ENCODE measurements at regions not wholly inside any gene's neighbourhood (a gene's known extent, or its start where the extent isn't known, plus 50 kb on each side); places are given as distances from the start of the nearest gene placed in this dataset.

DNA sequence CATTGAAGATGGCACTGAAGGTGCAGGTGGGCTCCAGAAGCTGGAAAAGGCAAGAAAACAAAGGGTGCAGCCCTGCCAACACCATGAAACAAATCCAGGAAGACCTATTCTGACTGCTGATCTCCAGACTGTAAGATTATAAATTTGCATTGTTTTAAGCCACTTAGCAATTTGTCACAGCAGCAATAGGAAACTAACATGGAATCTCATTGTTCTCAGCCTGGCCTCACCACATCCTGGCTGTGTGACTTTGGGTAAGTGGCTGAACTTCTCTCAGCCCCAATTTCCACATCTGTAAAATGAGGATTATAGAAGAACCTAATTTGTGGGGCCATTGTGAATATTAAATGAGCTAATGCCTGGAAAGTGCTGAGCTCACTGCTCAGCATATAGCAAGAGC lies 160.4 kb upstream of the MAFB start:
- H3K36me3 Mint-ChIP-seq (ENCODE audit: insufficient read depth) = no peaks in the 10 kb centered on the region
- H3K4me3 Mint-ChIP-seq = no peak overlapping the region
- peaks cover 2% of the 10 kb centered on the region for H3K27me3 Mint-ChIP-seq
- H3K4me1 Mint-ChIP-seq = peaks cover 8% of the 10 kb centered on the region
- H3K27ac Mint-ChIP-seq (ENCODE audit: low read depth) = no peak overlapping the region
- H3K9me3 Mint-ChIP-seq = no peaks in the 10 kb centered on the region
- no peak for DNase-seq (ENCODE audit: low spot score in 2 of 2)
- no peak for ATAC-seq (replicated peaks; ENCODE audit: extremely low read depth, poor library complexity, severe bottlenecking)

DNA sequence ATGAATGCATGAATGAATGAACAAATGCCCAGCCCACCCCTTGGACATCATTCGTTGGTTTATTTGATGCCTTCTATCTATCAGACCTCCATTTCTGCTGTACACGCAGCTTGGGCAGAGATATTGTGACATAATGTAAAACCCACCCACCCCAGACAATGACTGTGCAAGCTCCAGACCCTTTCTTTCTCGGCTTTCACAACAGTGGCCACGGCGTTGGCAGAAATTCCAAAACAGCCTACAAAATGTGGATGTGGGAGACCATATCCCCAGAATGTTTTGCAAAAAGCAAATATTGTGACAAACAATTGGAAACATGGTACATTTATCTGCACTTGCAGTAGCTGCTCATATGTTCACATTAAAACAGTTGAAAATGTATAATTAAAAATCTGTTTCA lies 162.0 kb upstream of the MAFB start:
- Mint-ChIP-seq H3K4me3 (no peak overlapping the region), H3K4me1 (peaks cover 8% of the 10 kb centered on the region), H3K36me3 (ENCODE audit: insufficient read depth) (no peaks in the 10 kb centered on the region), H3K27me3 (no peaks in the 10 kb centered on the region), H3K9me3 (no peaks in the 10 kb centered on the region), H3K27ac (ENCODE audit: low read depth) (no peak overlapping the region)
- no peak for ATAC-seq (replicated peaks; ENCODE audit: extremely low read depth, poor library complexity, severe bottlenecking)
- no peak for DNase-seq (ENCODE audit: low spot score in 2 of 2)

DNA sequence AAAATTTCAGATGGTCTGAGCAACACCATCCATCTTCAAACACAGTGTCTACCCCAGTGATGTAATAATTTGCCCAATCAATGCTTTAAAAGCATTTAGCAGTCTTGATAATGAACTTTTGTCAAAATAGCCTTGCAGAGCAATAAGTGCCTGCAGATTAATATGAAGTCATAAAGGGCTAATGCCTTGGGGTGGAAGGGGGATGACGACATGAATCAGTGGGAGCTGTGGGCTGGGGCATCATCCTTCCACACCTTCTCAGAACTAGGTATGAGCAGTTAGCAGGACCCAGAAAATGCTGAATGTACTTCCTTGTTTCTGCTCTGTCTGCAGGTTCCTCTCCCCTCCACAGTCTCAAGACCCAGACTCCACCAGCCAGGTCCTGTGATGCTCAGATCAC lies 166.2 kb upstream of the MAFB start:
- no peaks in the 10 kb centered on the region for H3K27me3 Mint-ChIP-seq
- H3K27ac Mint-ChIP-seq (ENCODE audit: low read depth) = no peak overlapping the region
- no peaks in the 10 kb centered on the region for H3K36me3 Mint-ChIP-seq (ENCODE audit: insufficient read depth)
- H3K4me3 Mint-ChIP-seq = no peak overlapping the region
- H3K9me3 Mint-ChIP-seq = no peaks in the 10 kb centered on the region
- DNase-seq (ENCODE audit: low spot score in 2 of 2) (no peak), ATAC-seq (replicated peaks; ENCODE audit: extremely low read depth, poor library complexity, severe bottlenecking) (no peak)
- no peaks in the 10 kb centered on the region for H3K4me1 Mint-ChIP-seq

DNA sequence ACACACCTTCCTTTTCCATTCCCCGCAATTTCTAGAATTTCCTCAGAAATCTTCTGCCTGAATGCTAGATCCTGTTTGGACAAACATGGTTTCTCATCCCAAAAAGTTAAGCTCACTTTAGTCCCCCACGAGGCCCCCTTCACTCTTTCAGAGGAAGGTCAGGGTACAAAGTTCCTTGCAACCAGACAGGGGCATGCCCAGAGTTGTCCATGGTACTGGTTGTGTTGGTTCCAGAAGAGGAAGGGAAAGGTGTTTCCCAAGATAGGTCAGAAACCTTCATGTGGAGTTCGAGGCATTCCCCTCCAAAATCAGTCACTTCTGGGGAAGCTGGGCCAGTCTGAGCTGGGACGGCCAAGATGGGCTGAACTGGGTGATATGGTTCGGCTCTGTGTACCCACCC lies 167.6 kb upstream of the MAFB start:
- no peaks in the 10 kb centered on the region for H3K36me3 Mint-ChIP-seq (ENCODE audit: insufficient read depth)
- H3K4me3 Mint-ChIP-seq = no peak overlapping the region
- H3K27me3 Mint-ChIP-seq = no peaks in the 10 kb centered on the region
- no peaks in the 10 kb centered on the region for H3K4me1 Mint-ChIP-seq
- ATAC-seq (replicated peaks; ENCODE audit: extremely low read depth, poor library complexity, severe bottlenecking) (no peak), DNase-seq (ENCODE audit: low spot score in 2 of 2) (no peak)
- no peak overlapping the region for H3K27ac Mint-ChIP-seq (ENCODE audit: low read depth)
- H3K9me3 Mint-ChIP-seq = no peaks in the 10 kb centered on the region

DNA sequence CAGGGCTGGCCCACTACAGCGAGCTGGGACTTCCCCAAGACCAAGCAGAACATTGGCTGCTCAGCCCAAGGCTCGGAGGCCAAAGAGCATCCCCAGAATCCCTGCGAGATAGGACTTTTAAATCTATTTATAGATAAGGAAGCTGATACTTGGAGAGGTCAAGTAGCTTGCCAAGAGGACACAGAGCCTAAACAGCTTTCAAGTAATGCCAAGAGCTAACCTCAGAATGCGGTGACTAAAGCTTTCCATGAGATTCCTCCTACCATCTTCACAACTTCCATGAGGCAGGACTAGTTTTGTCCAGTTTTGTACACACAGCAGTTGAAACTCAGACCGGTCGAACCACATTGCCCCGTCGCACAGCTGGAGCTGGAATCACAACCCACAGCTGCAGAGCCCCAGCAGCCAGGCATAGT lies 168.1 kb upstream of the TOP1 start:
- Mint-ChIP-seq H3K36me3 (ENCODE audit: insufficient read depth) (no peaks in the 10 kb centered on the region), H3K4me3 (no peak overlapping the region), H3K9me3 (no peaks in the 10 kb centered on the region), H3K4me1 (no peaks in the 10 kb centered on the region), H3K27ac (ENCODE audit: low read depth) (no peak overlapping the region), H3K27me3 (no peaks in the 10 kb centered on the region)
- ATAC-seq (replicated peaks; ENCODE audit: extremely low read depth, poor library complexity, severe bottlenecking) (no peak), DNase-seq (ENCODE audit: low spot score in 2 of 2) (no peak)

DNA sequence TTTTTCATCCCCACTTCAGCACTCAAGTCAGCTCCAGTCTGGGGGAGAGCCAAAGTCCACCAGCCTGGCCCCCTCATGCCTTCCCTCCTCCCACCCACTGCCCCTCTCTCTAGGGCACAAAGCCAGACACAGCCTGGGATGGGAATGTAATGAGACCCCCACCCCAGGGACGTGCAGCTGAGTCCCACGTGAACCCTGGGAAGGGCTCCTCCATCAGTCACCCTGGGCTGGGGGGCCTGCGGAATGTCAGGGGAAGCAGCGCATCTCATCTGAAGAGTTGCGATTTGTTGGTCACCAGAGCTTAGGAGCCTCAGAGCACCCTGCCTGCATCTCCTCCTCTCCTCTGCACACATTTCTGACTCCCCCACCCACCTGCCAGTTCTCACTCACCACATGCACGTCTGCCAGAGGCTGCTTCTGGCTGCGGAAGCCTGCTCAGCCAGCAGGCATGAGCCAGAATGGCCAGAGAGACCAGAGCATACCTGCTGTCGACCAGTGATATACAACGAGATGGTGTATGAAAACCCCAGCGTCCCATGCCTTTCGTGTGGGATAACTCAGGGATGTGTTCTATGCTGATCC lies 167.1 kb upstream of the TOP1 start:
- Mint-ChIP-seq H3K36me3 (ENCODE audit: insufficient read depth) (no peaks in the 10 kb centered on the region), H3K27ac (ENCODE audit: low read depth) (no peak overlapping the region), H3K9me3 (no peaks in the 10 kb centered on the region), H3K27me3 (no peaks in the 10 kb centered on the region), H3K4me1 (no peaks in the 10 kb centered on the region), H3K4me3 (no peak overlapping the region)
- ATAC-seq (replicated peaks; ENCODE audit: extremely low read depth, poor library complexity, severe bottlenecking) (no peak), DNase-seq (ENCODE audit: low spot score in 2 of 2) (no peak)

DNA sequence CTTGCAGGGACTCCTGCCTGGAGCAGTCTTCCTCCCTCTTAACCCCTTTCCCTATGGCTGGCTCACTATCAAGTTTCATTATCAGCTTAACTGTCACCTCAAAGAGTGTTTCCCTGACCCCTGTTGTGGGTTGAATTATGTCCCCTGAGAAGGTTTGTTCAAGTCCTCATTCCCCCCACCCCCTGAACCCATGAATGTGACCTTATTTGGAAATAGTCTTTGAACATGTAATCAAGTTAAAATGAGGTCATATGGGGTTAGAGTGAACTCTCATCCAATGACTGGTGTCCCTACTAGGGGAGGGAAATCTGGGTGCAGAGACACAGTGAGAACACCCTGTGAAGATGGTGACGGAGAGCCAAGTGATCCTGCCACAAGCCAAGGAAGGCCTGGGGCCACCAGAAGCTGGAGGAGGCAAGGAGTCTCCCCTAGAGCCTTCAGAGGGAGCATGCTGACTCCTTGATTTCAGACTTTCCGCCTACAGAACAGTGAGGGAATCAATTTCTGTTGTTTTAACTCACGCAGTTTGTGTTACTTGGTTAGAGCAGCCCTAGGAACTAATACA lies 165.2 kb upstream of the TOP1 start:
- Mint-ChIP-seq H3K36me3 (ENCODE audit: insufficient read depth) (no peaks in the 10 kb centered on the region), H3K4me3 (no peak overlapping the region), H3K27me3 (no peaks in the 10 kb centered on the region), H3K27ac (ENCODE audit: low read depth) (no peak overlapping the region), H3K4me1 (no peaks in the 10 kb centered on the region), H3K9me3 (no peaks in the 10 kb centered on the region)
- no peak for ATAC-seq (replicated peaks; ENCODE audit: extremely low read depth, poor library complexity, severe bottlenecking)
- DNase-seq (ENCODE audit: low spot score in 2 of 2) = no peak

DNA sequence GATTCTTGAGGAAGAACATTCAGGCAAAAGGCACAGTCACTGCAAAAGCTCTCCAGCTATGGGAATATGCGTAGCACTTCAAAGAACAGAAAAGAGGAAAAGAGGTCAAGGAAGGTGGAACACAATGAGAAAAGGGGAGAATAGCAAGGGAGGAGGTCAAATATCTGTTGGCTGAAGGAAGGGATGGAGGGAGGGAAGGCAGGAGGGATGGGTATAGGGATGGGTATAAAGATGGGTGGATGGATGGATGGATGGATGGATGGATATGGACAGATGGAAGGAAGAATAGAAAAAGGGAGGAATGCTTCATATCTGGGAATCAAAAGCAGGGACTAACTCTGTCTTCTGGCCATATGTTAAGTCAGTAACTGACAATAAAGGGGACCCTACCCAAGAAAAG lies 164.2 kb upstream of the TOP1 start:
- no peaks in the 10 kb centered on the region for H3K27me3 Mint-ChIP-seq
- no peaks in the 10 kb centered on the region for H3K9me3 Mint-ChIP-seq
- H3K4me3 Mint-ChIP-seq = no peak overlapping the region
- ATAC-seq (replicated peaks; ENCODE audit: extremely low read depth, poor library complexity, severe bottlenecking) (no peak), DNase-seq (ENCODE audit: low spot score in 2 of 2) (no peak)
- no peaks in the 10 kb centered on the region for H3K4me1 Mint-ChIP-seq
- no peaks in the 10 kb centered on the region for H3K36me3 Mint-ChIP-seq (ENCODE audit: insufficient read depth)
- no peak overlapping the region for H3K27ac Mint-ChIP-seq (ENCODE audit: low read depth)

DNA sequence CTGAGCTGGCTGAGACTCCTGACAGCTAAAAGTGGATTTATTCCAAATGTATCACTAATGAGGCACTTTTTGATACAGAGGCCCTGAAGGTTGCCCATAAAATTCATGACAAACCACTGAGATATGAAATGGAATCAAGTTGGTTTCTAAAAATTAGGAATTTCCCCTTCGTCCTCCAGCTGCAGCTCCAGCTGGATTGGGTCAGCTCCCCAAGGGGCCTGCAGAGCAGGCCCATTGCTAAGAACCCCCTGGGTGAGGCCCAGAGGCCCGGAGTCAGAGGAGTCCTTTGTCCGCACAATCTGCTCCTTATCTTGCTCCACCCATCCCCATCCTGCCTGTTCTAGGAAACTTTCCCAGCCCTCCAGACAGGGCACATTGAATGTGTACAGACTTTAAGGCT lies 163.5 kb upstream of the TOP1 start:
- H3K36me3 Mint-ChIP-seq (ENCODE audit: insufficient read depth) = no peaks in the 10 kb centered on the region
- H3K4me1 Mint-ChIP-seq = no peaks in the 10 kb centered on the region
- H3K27me3 Mint-ChIP-seq = no peaks in the 10 kb centered on the region
- H3K4me3 Mint-ChIP-seq = no peak overlapping the region
- ATAC-seq (replicated peaks; ENCODE audit: extremely low read depth, poor library complexity, severe bottlenecking) (no peak), DNase-seq (ENCODE audit: low spot score in 2 of 2) (no peak)
- no peaks in the 10 kb centered on the region for H3K9me3 Mint-ChIP-seq
- no peak overlapping the region for H3K27ac Mint-ChIP-seq (ENCODE audit: low read depth)

DNA sequence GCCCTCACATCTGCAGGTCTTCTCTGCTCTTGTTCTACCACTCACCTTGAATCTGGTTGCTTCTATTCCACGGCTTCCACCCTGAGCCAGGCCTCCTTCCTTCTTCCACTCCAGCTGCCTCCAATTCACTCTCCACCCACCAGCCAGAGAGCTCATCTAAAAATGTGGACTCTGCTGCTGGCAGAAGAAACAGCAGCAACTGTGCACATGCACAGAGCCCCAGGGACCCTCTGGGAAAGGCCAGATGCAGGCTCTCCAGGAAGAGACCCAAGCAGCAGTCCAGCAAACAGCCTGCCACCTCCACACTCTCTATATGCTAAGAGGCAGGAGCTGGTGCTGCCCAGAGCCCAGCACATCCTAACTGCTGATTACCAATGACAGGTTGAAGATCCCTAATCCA lies 162.6 kb upstream of the TOP1 start:
- ATAC-seq (replicated peaks; ENCODE audit: extremely low read depth, poor library complexity, severe bottlenecking) (no peak), DNase-seq (ENCODE audit: low spot score in 2 of 2) (no peak)
- Mint-ChIP-seq H3K4me3 (no peak overlapping the region), H3K27ac (ENCODE audit: low read depth) (peak overlapping the region; percentile 12), H3K4me1 (peaks cover 4% of the 10 kb centered on the region), H3K36me3 (ENCODE audit: insufficient read depth) (no peaks in the 10 kb centered on the region), H3K9me3 (no peaks in the 10 kb centered on the region), H3K27me3 (no peaks in the 10 kb centered on the region)

DNA sequence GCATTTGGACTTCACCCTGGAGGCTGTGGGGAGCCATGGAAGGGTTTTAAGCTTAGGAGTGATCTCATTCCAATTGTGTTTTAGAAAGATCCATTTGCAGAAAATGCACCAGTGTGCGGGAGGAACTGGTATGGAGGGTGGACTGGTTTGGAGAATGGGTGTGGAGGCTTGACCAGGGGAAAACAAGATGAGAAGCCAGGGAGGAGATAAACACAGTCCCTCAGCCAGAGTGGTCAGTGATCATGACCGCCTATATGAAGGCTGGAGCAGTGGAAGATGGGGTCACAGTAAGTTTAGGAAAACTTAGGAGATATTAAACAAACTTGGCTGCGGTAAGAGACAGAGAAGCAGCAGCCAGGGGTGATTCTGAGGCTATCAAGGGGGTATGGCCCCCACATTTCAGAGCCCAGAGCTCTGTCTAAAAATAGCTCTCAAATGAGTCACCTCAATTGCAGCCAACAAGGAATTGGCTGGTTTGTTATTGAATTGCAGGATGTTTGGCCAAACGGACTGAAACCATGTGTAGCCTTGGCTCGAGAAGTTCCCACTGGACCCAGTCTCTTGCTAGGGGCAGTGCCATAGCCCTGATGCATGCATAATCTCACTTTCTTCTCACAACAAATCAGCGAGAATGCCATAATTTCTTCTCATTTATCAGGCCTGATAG lies 159.9 kb upstream of the TOP1 start:
- DNase-seq (ENCODE audit: low spot score in 2 of 2) (no peak), ATAC-seq (replicated peaks; ENCODE audit: extremely low read depth, poor library complexity, severe bottlenecking) (no peak)
- Mint-ChIP-seq H3K9me3 (no peaks in the 10 kb centered on the region), H3K4me1 (peaks cover 6% of the 10 kb centered on the region), H3K27me3 (no peaks in the 10 kb centered on the region), H3K4me3 (no peak overlapping the region), H3K36me3 (ENCODE audit: insufficient read depth) (no peaks in the 10 kb centered on the region), H3K27ac (ENCODE audit: low read depth) (peak overlapping the region; percentile 32)

DNA sequence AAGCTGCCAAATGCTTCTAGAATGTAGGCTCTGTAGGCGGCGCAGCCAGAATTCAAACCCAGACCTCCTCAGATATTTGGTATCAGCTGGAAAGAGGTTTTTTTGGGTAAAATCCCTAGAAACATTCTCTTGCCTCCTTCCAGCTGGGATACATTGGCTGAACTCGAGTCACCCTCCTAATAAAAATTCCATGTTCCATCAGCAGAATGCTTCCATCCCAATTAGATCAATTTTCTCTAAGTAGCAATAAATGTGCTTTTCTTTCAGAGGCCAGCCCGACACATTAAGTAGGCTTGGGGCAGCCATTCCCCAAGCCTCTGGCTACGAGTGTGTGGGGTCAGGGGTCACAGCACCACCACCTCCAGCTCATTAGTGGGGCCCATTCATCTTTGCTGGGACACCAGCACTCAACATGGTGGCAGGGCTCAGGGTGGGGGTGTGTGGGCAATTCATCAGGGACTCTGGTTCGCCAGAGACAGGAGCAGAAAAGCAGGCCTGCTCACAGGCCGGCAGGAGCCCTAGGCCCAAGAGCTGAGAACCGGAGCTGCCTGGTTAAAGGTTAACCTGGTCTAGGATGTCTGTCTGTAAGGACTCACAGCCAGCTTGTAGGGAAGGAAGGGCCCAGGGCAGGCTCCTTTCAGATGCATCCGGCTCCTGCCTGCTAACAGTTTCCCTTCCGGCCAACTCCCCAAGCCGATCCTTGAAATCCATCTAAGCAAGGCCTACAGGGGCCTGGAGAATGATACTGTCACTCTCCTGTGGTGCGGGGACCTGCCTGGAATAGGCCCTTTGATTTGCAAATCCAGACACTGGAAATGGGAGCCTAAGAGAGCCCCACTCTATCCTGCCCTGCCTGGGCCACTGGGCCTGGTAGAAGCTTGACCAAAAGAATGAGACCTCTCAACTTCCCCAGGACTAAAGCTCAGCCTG lies 159.1 kb upstream of the TOP1 start:
- Mint-ChIP-seq H3K27ac (ENCODE audit: low read depth) (no peak overlapping the region), H3K4me1 (peaks cover 6% of the 10 kb centered on the region), H3K36me3 (ENCODE audit: insufficient read depth) (no peaks in the 10 kb centered on the region), H3K9me3 (no peaks in the 10 kb centered on the region), H3K4me3 (no peak overlapping the region), H3K27me3 (no peaks in the 10 kb centered on the region)
- ATAC-seq (replicated peaks; ENCODE audit: extremely low read depth, poor library complexity, severe bottlenecking) (no peak), DNase-seq (ENCODE audit: low spot score in 2 of 2) (no peak)
